ENCODE measurements at regions not wholly inside any gene's neighbourhood (a gene's known extent, or its start where the extent isn't known, plus 50 kb on each side); places are given as distances from the start of the nearest gene placed in this dataset.

GRCh38 chr1:89459081-89459480, 65.5 kb upstream of the LRRC8B start:
- peaks cover 9 to 20% of the 10 kb centered on the region in 2 experiments for H3K4me1 Mint-ChIP-seq

More at GRCh38 chr1:89459081-89459480, 65.5 kb upstream of the LRRC8B start:
- no peak overlapping the region for H4K91ac ChIP-seq (ENCODE audit: insufficient read length, low read depth, low read length)
- H3K4ac ChIP-seq (ENCODE audit: low read depth, low read length) = no peak overlapping the region
- no peak overlapping the region for H3K18ac ChIP-seq (ENCODE audit: insufficient read length, low read depth, low read length)
- Mint-ChIP-seq H3K36me3 (ENCODE audit: insufficient read depth in 1 of 3, low read depth in 3 of 3) (no peaks in the 10 kb centered on the region), H3K9me3 (no peaks in the 10 kb centered on the region), H3K4me3 (no peak overlapping the region), H3K27me3 (ENCODE audit: low read depth) (peaks cover 3% of the 10 kb centered on the region; the same call in 1 of the 2 replicates), H3K27ac (no peak overlapping the region)
- no peak overlapping the region for H3K9ac ChIP-seq (ENCODE audit: extremely low read depth, insufficient read length, low read length)
- no peak overlapping the region for H2BK5ac ChIP-seq (ENCODE audit: insufficient read length, low read length)
- no peak overlapping the region for H3K27ac ChIP-seq (ENCODE audit: insufficient read length, low read depth, low read length)
- no peaks in the 10 kb centered on the region for H3K9me3 ChIP-seq (ENCODE audit: control insufficient read depth, low read depth, low read length)
- H2BK15ac ChIP-seq (ENCODE audit: low read depth, low read length) = no peak overlapping the region
- H3K23me2 ChIP-seq (ENCODE audit: insufficient read length, low read depth, low read length, poor library complexity, severe bottlenecking) = no peaks in the 10 kb centered on the region
- no peak overlapping the region for H3K4me2 ChIP-seq (ENCODE audit: insufficient read depth, insufficient read length, low read length)
- no peak overlapping the region for H3K56ac ChIP-seq (ENCODE audit: insufficient read length, low read depth, low read length)
- H2BK12ac ChIP-seq (ENCODE audit: insufficient read length, low read depth, low read length) = no peak overlapping the region
- H2BK20ac ChIP-seq (ENCODE audit: low read depth, low read length, poor library complexity, severe bottlenecking) = no peak overlapping the region
- no peaks in the 10 kb centered on the region for H3K79me1 ChIP-seq (ENCODE audit: insufficient read depth, low read depth, low read length, poor library complexity, severe bottlenecking)
- H3K4me1 ChIP-seq (ENCODE audit: insufficient read depth, low read length) = no peaks in the 10 kb centered on the region
- no peak overlapping the region for H2BK120ac ChIP-seq (ENCODE audit: low read depth, low read length, poor library complexity, severe bottlenecking)
- no peak overlapping the region for H4K8ac ChIP-seq (replicated peaks; ENCODE audit: insufficient read length, low read depth, low read length)
- H4K20me1 ChIP-seq (ENCODE audit: control insufficient read depth, insufficient read depth, insufficient read length) = no peaks in the 10 kb centered on the region
- WGBS (ENCODE audit: extremely low coverage, insufficient read length, low lambda C conversion rate) = no CpG with 5 or more reads among the region's 2 CpGs
- no peak for DNase-seq
- H4K5ac ChIP-seq (ENCODE audit: insufficient read length, low read depth, low read length) = no peak overlapping the region
- H2AFZ ChIP-seq (ENCODE audit: low read length) = no peak overlapping the region
- H3K23ac ChIP-seq (ENCODE audit: insufficient read length, low read depth, low read length) = no peak overlapping the region
- no peaks in the 10 kb centered on the region for H3K79me2 ChIP-seq (ENCODE audit: insufficient read depth, low read length)
- H3T11ph ChIP-seq (ENCODE audit: low read length) = no peak overlapping the region
- H3K27me3 ChIP-seq (ENCODE audit: insufficient read depth, low read length) = no peaks in the 10 kb centered on the region
- no peak overlapping the region for H2AK5ac ChIP-seq (ENCODE audit: insufficient read length, low read length)
- H3K14ac ChIP-seq (ENCODE audit: insufficient read depth, low read length) = no peak overlapping the region
- TF ChIP-seq CTCF (conservative IDR thresholded peaks at IDR 0.05) = no peak

Data from H9 (cell line).